ENCODE measurements at regions not wholly inside any gene's neighbourhood (a gene's known extent, or its start where the extent isn't known, plus 50 kb on each side); places are given as distances from the start of the nearest gene placed in this dataset.

GRCh38 chr7:88700725-88701124 is 58.8 kb upstream of the ZNF804B start:
- Histone ChIP-seq H3K9me3 (no peaks in the 10 kb centered on the region), H3K4me3 (no peak overlapping the region), H3K4me1 (no peaks in the 10 kb centered on the region), H3K27me3 (no peaks in the 10 kb centered on the region), H3K36me3 (no peaks in the 10 kb centered on the region), H3K27ac (no peak overlapping the region)
- 80 to 83% methylated on average over 2 of the region's 2 CpGs for WGBS, 2 donors
- TF ChIP-seq EP300 (IDR thresholded peaks at IDR 0.05) (no peak), CTCF (IDR thresholded peaks at IDR 0.05) (no peak), POLR2AphosphoS5 (IDR thresholded peaks at IDR 0.05) (no peak), POLR2A (IDR thresholded peaks at IDR 0.05) (no peak)
- intact Hi-C loops (cut with DNase I): no loop called here
- DNase-seq: no peak

GRCh38 chr7:88694207-88694606 is 65.3 kb upstream of the ZNF804B start:
- no peak for DNase-seq
- Histone ChIP-seq H3K4me1 (no peaks in the 10 kb centered on the region), H3K4me3 (no peak overlapping the region), H3K27ac (no peak overlapping the region), H3K27me3 (no peaks in the 10 kb centered on the region), H3K36me3 (no peaks in the 10 kb centered on the region), H3K9me3 (no peaks in the 10 kb centered on the region)
- no peak for TF ChIP-seq CTCF (IDR thresholded peaks at IDR 0.05)
- no peak for TF ChIP-seq EP300 (IDR thresholded peaks at IDR 0.05)
- intact Hi-C loops (cut with DNase I): no loop called here

GRCh38 chr7:88693131-88693530 is 66.4 kb upstream of the ZNF804B start:
- Histone ChIP-seq H3K36me3 (no peaks in the 10 kb centered on the region), H3K27me3 (no peaks in the 10 kb centered on the region), H3K9me3 (no peaks in the 10 kb centered on the region), H3K4me1 (no peaks in the 10 kb centered on the region), H3K4me3 (no peak overlapping the region), H3K27ac (no peak overlapping the region)
- TF ChIP-seq POLR2A (IDR thresholded peaks at IDR 0.05): no peak
- TF ChIP-seq EP300 (IDR thresholded peaks at IDR 0.05): no peak
- no peak for TF ChIP-seq POLR2AphosphoS5 (IDR thresholded peaks at IDR 0.05)
- TF ChIP-seq CTCF (IDR thresholded peaks at IDR 0.05): no peak
- intact Hi-C loops (cut with DNase I): no loop called here
- DNase-seq: no peak

GRCh38 chr7:88692493-88692892 is 67.0 kb upstream of the ZNF804B start:
- Histone ChIP-seq H3K27me3 (no peaks in the 10 kb centered on the region), H3K27ac (no peak overlapping the region), H3K4me1 (no peaks in the 10 kb centered on the region), H3K36me3 (no peaks in the 10 kb centered on the region), H3K9me3 (no peaks in the 10 kb centered on the region), H3K4me3 (no peak overlapping the region)
- no peak for DNase-seq
- intact Hi-C loops (cut with DNase I): no loop called here
- TF ChIP-seq POLR2A (IDR thresholded peaks at IDR 0.05): no peak

GRCh38 chr7:88689821-88690220 is 69.7 kb upstream of the ZNF804B start:
- H3K27ac ChIP-seq: no peak overlapping the region
- no peaks in the 10 kb centered on the region for H3K4me1 ChIP-seq
- intact Hi-C loops (cut with DNase I): no loop called here
- 26 to 94% methylated on average over 1 of the region's 1 CpG for WGBS, 2 donors
- H3K27me3 ChIP-seq: no peaks in the 10 kb centered on the region
- no peaks in the 10 kb centered on the region for H3K36me3 ChIP-seq
- no peaks in the 10 kb centered on the region for H3K9me3 ChIP-seq
- no peak for DNase-seq
- TF ChIP-seq POLR2AphosphoS5 (IDR thresholded peaks at IDR 0.05) (no peak), CTCF (IDR thresholded peaks at IDR 0.05) (no peak), EP300 (IDR thresholded peaks at IDR 0.05) (no peak), POLR2A (IDR thresholded peaks at IDR 0.05) (no peak)
- no peak overlapping the region for H3K4me3 ChIP-seq
